Right cardiac atrium (tissue), 5 donors: ENCODE measurements at regions not wholly inside any gene's neighbourhood (a gene's known extent, or its start where the extent isn't known, plus 50 kb on each side); places are given as distances from the start of the nearest gene placed in this dataset.

Experiments used
- ATAC-seq, 2 donors: fragments of 200-7000 bp; cut with Tn5 transposase; one replicate each; pipeline versions ENCODE4 v1.8.0 to v1.9.1; 2020; ENCODE audit warnings: moderate library complexity in 2 of 2, mild to moderate bottlenecking in 1 of 2
- DNase-seq, 3 donors: peaks; one replicate each; pipeline ENCODE4 v3.0.0-alpha.2; 2020
- H3K27ac ChIP-seq: one replicate; pipeline ENCODE4 v1.5.1; 2013; ENCODE audit warnings: mild to moderate bottlenecking, low read length, control low read depth, moderate library complexity
- H3K27me3 ChIP-seq: one replicate; pipeline ENCODE4 v1.6.1; 2013; ENCODE audit not compliant: control insufficient read depth, insufficient read depth
- H3K4me1 ChIP-seq: one replicate; pipeline ENCODE4 v1.6.1; 2013; ENCODE audit warnings: low read length; ENCODE audit not compliant: control insufficient read depth, insufficient read depth
- H3K4me3 ChIP-seq: one replicate; pipeline ENCODE4 v1.5.1; 2013; ENCODE audit warnings: low read length, control low read depth
- H3K9me3 ChIP-seq: one replicate; pipeline ENCODE4 v1.6.1; 2013; ENCODE audit warnings: low read length; ENCODE audit not compliant: control insufficient read depth
- WGBS: extraction: QIAGEN DNeasy Blood & Tissue Kit; methylation state at CpG from one replicate; pipeline ENCODE4 v1.1.7; 2013; 5-methylcytosine and 5-hydroxymethylcytosine counted together
- intact Hi-C, 4 donors: fragments of 100-400 bp; cut with DNase I; formaldehyde crosslinking; loops; one replicate each; pipeline versions ENCODE4 v1.11.0 to v1.14.0; 2022 to 2023
- donor health status: healthy with polysubstance abuse.
- donor health status: DM: no; HTN: yes; CAD: no.
- donor health status: DM: no; HTN: no; CAD: no.
- donor health status: DM: no; HTN: yes; CAD: no; lungs with severe emphysema.
- donor health status: DM: yes; HTN: yes; CAD: no.

DNA sequence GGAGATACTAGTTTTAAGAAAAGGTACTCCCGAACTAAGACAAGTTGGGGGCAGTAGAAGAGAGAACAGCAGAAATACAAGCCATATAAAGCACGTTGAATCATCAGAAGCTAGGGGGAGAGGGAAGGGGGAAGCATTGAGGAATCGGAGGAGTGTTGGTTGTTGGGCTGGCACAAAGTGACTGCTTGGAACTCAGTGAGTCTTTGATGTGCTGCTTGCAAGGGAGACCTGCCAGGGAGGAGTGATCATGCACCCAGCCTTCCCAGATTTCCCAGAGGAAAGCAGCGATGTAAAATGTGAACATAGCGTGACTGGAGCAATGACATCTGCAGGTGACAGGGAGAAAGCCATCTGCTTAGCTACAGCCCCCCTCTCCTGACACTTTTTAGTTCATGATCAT, 192.4 kb upstream of the IL12A start:
- H3K27me3 ChIP-seq: no peaks in the 10 kb centered on the region
- peak overlapping the region; percentile 22 for H3K27ac ChIP-seq
- no peak for DNase-seq
- ATAC-seq: peak in 1 of 2 donors; percentile 18
- H3K4me1 ChIP-seq: peaks cover 9% of the 10 kb centered on the region
- no peak overlapping the region for H3K4me3 ChIP-seq
- WGBS: 76% methylated on average over 5 of the region's 5 CpGs
- intact Hi-C loops: no loop called here
- H3K9me3 ChIP-seq: no peaks in the 10 kb centered on the region

GRCh38 chr3:159796744-159797143, 191.9 kb upstream of the IL12A start:
- Histone ChIP-seq H3K27me3 (no peaks in the 10 kb centered on the region), H3K4me3 (no peak overlapping the region), H3K4me1 (peaks cover 9% of the 10 kb centered on the region), H3K27ac (no peak overlapping the region), H3K9me3 (no peaks in the 10 kb centered on the region)
- WGBS: 28% methylated on average over 1 of the region's 1 CpG
- intact Hi-C loops: no loop called here
- ATAC-seq (peak; percentile 44 to 73), DNase-seq (no peak)

DNA sequence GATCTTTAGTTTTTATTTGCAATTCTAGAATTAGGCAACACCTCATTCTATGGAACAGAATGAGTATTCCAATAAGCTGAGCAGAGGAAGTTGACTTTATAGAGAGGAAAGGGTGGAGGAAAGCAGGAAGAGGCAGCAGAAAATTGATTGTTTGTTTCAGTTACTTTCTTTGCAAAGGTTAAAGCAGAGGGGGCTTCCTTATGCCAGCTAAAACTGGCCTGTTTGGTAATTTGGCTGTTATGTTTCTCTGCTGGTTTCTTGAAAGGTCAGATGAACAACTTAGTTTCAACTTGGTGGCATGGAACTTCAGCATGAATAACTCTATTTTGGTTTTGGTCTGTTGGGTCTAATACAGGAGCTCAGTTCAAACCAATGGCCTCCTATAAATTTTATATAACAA, 190.9 kb upstream of the IL12A start:
- no peak overlapping the region for H3K4me3 ChIP-seq
- H3K27ac ChIP-seq: no peak overlapping the region
- H3K27me3 ChIP-seq: no peaks in the 10 kb centered on the region
- DNase-seq (no peak), ATAC-seq (no peak)
- peaks cover 9% of the 10 kb centered on the region for H3K4me1 ChIP-seq
- H3K9me3 ChIP-seq: no peaks in the 10 kb centered on the region
- intact Hi-C loops: no loop called here

GRCh38 chr3:159798951-159799350, 189.7 kb upstream of the IL12A start:
- Histone ChIP-seq H3K4me3 (no peak overlapping the region), H3K4me1 (peaks cover 9% of the 10 kb centered on the region), H3K27ac (no peak overlapping the region), H3K9me3 (no peaks in the 10 kb centered on the region), H3K27me3 (no peaks in the 10 kb centered on the region)
- intact Hi-C loops: no loop called here
- ATAC-seq: peak in 1 of 2 donors; percentile 28
- DNase-seq: no peak
- WGBS: 62% methylated on average over 2 of the region's 2 CpGs

- 61% methylated on average over 6 of the region's 6 CpGs for WGBS
- Histone ChIP-seq H3K27me3 (no peaks in the 10 kb centered on the region), H3K27ac (no peak overlapping the region), H3K4me1 (peaks cover 3% of the 10 kb centered on the region), H3K9me3 (no peaks in the 10 kb centered on the region), H3K4me3 (no peak overlapping the region)
- intact Hi-C loops: loop anchor here in 2 of 4 donors (10.0 kb wide), 2 partner anchors 186 to 476 kb away; no protein-coding TSS in a partner anchor
- ATAC-seq (no peak), DNase-seq (no peak)
These were observed 188.0 kb upstream of the IL12A start for GRCh38 chr3:159800434-159801155.

GRCh38 chr3:159802864-159803263, 185.8 kb upstream of the IL12A start:
- ATAC-seq (no peak), DNase-seq (no peak)
- intact Hi-C loops: loop anchor here in 2 of 4 donors (10.0 kb wide), 2 partner anchors 188 to 478 kb away; no protein-coding TSS in a partner anchor
- Histone ChIP-seq H3K9me3 (no peaks in the 10 kb centered on the region), H3K4me3 (no peak overlapping the region), H3K27ac (no peak overlapping the region), H3K27me3 (no peaks in the 10 kb centered on the region), H3K4me1 (no peaks in the 10 kb centered on the region)
- 82% methylated on average over 2 of the region's 2 CpGs for WGBS

- Histone ChIP-seq H3K9me3 (no peaks in the 10 kb centered on the region), H3K27me3 (no peaks in the 10 kb centered on the region), H3K4me1 (no peaks in the 10 kb centered on the region), H3K4me3 (no peak overlapping the region), H3K27ac (no peak overlapping the region)
- DNase-seq: no peak
- WGBS: 77% methylated on average over 3 of the region's 3 CpGs
- ATAC-seq: no peak
- intact Hi-C loops: loop anchor here in 2 of 4 donors (10.0 kb wide), 2 partner anchors 189 to 479 kb away; no protein-coding TSS in a partner anchor
These were observed 185.2 kb upstream of the IL12A start for GRCh38 chr3:159803459-159803858.

DNA sequence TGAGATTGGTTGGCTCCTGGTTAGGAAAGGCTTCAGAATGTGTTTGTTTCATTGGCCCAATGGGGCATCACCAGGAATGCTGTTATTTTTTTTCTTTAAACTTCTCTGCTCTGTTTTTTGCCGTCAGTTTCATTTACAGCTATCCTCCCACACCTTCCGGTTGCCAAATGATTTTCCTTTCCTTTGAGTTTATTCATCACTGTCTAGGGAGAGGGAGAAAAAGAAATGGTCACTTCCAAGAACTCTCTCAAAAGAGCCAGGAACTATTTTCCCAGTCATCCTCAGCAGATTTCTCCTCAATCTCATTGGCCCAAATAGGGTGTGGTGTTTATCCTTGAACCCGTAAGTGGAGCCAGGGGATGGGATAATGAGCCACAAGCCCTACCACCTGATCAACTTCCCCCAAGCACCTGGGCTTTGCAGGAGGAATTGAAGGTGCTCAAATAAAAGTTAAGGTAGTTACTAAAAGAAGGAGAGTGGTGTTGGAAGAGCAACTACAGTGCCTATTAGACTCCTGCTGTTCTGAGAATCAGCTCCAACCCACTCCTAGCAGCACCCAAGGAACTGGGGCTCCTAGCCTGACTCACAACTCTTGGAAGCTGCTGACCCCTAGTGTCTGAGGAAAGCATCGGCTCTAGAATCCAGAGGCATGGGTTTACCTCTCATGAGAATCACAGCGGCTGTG, 183.8 kb upstream of the IL12A start:
- 32% methylated on average over 5 of the region's 5 CpGs for WGBS
- Histone ChIP-seq H3K27ac (no peak overlapping the region), H3K9me3 (no peaks in the 10 kb centered on the region), H3K27me3 (no peaks in the 10 kb centered on the region), H3K4me3 (no peak overlapping the region), H3K4me1 (no peaks in the 10 kb centered on the region)
- intact Hi-C loops: loop anchor here (2.0 to 10.0 kb wide), 5 partner anchors 188 to 543 kb away; no protein-coding TSS in a partner anchor
- peak; percentile 54 to 75 (median 64) for DNase-seq
- peak; percentile 94 for ATAC-seq

DNA sequence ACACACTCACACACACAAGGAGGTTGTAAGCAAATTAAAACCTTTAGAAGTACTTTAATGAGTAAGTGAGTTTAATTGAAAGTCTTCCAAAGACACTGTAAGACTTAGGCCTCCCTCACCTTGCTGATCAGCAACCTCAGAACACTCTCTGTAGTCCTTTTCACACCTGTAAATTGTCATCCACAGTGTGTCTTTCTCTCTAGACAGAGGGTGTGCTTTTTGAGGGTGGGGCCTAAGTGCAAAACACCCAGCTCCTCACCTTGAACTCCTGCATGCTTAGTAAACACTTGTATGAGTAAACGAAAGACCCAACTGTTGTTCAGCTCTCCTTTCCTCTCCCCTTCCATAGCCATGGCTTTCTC, 183.2 kb upstream of the IL12A start:
- no peaks in the 10 kb centered on the region for H3K27me3 ChIP-seq
- no peak for DNase-seq
- no peak overlapping the region for H3K27ac ChIP-seq
- 90% methylated on average over 1 of the region's 1 CpG for WGBS
- H3K9me3 ChIP-seq: no peaks in the 10 kb centered on the region
- H3K4me1 ChIP-seq: no peaks in the 10 kb centered on the region
- no peak for ATAC-seq
- no peak overlapping the region for H3K4me3 ChIP-seq
- intact Hi-C loops: loop anchor here (2.0 to 10.0 kb wide), 5 partner anchors 188 to 543 kb away; no protein-coding TSS in a partner anchor

GRCh38 chr3:159806412-159806811, 182.2 kb upstream of the IL12A start:
- Histone ChIP-seq H3K27me3 (no peaks in the 10 kb centered on the region), H3K4me1 (no peaks in the 10 kb centered on the region), H3K4me3 (no peak overlapping the region), H3K27ac (no peak overlapping the region), H3K9me3 (no peaks in the 10 kb centered on the region)
- 42% methylated on average over 5 of the region's 5 CpGs for WGBS
- ATAC-seq: peak; percentile 65 to 84
- peak; percentile 50 to 77 (median 76) for DNase-seq
- intact Hi-C loops: loop anchor here (5.0 to 10.0 kb wide), 4 partner anchors 189 to 544 kb away; no protein-coding TSS in a partner anchor
